GM12873 (cell line): ENCODE measurements at regions not wholly inside any gene's neighbourhood (a gene's known extent, or its start where the extent isn't known, plus 50 kb on each side); places are given as distances from the start of the nearest gene placed in this dataset.

ENCODE experiments used
- TF ChIP-seq, protein P1 (sequence below): IDR thresholded peaks from 2 replicates; pipeline ENCODE4 v1.5.1; 2012; ENCODE audit warnings: low read depth, mild to moderate bottlenecking, moderate library complexity, low read length, control low read depth; ENCODE audit not compliant: insufficient read depth; ENCODE audit errors: missing control alignments

GRCh38 chr1:164926107-164926506, 367.1 kb downstream of the PBX1 start:
- TF ChIP-seq, protein P1, sequence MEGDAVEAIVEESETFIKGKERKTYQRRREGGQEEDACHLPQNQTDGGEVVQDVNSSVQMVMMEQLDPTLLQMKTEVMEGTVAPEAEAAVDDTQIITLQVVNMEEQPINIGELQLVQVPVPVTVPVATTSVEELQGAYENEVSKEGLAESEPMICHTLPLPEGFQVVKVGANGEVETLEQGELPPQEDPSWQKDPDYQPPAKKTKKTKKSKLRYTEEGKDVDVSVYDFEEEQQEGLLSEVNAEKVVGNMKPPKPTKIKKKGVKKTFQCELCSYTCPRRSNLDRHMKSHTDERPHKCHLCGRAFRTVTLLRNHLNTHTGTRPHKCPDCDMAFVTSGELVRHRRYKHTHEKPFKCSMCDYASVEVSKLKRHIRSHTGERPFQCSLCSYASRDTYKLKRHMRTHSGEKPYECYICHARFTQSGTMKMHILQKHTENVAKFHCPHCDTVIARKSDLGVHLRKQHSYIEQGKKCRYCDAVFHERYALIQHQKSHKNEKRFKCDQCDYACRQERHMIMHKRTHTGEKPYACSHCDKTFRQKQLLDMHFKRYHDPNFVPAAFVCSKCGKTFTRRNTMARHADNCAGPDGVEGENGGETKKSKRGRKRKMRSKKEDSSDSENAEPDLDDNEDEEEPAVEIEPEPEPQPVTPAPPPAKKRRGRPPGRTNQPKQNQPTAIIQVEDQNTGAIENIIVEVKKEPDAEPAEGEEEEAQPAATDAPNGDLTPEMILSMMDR: no peak

DNA sequence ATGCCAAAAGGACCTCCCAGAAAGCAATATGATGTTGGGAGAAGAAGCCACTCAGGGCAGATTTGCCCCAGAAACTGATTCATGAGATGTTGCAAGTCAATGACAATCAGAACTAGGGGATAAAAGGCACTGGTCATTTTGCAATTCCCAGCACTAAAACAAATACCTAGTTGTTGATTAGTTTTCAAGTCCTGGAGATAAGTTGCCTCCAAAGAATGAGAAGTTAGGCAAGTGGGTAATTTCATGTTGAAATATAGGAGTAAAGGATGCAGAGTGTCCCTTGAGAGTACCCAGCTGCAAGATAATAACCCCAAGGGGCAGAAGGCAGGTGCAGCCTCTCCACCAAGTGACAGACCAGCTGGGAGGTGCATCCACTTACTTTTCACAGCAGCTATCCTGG, 363.6 kb downstream of the PBX1 start:
- TF ChIP-seq, protein P1: no peak

DNA sequence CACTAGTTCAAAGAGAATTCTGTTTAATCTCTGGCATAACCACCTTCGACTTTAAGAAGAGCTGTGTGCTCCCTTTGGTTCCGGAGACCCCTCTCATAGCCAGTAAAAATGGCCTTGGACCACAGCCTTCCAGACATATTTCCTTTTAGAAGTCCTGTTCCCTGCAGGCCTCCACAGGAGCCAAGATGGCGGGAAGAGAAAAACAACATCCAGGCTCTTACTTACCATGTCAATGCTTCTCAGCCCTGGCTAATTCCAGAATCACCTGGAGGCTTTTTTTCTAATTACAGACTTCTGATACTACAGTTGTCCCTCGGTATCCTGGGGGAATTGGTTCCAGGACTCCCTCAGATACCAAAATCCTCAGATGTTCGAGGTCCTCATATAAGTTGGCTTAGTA, 362.5 kb downstream of the PBX1 start:
- TF ChIP-seq, protein P1: no peak

GRCh38 chr1:164918140-164918539, 359.2 kb downstream of the PBX1 start:
- TF ChIP-seq, protein P1: no peak

DNA sequence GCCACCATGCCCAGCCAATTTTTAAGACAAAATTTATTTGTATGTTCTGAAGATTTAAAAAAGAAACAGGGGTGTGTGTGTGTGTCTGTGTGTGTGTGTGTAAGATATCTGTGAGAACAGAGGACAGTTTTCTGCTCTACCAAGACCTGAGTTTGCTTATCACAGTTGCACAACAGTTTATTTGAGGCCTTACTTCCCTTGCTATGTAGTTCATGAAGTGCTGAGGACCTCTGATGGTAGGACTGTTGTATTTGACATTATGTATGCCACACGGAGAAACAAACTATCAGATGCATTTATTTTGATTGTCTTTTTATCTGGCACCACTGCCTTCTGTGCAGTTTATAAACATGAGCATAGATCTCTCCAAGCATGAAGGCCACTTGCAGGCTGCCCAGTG, 355.2 kb downstream of the PBX1 start:
- TF ChIP-seq, protein P1: no peak

DNA sequence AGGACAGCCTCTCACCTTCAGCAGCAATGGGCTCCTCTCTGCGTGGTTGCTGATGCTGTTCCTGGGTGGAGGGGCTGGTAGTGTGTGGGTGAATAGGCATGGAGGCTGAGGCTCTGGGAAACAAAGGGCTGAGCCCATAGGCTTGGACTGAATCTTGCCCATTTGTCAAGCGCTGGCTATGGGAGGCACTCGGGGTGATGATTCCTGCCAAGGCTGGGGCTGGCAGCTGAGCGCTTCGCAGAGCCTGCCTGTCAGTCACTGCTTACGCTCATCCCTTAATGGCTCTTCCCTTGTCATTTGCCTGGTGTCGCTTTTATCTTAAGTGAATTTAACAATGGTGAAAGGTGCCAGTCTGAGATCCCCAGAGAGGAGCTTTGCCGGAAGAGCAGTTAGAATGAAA, 353.3 kb downstream of the PBX1 start:
- TF ChIP-seq, protein P1: no peak

DNA sequence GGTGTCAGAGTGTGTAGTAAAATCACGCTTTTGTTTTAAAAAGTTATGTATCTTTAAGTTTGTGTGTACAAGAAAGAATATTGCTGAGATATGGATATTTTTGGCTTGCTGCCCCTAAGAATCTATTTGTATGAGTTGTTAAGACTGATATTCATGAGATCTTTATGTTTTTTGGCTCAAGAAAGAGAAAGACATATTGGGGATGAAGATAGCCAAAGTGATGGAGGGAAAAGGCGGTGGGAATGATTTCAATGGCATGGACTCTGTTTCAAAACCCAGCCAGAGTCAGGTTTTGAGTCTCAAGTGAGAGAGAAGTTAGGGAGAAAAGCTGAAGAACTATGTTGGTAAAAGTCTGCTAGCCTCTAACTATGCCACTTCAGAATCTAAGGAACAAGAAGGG, 351.7 kb downstream of the PBX1 start:
- TF ChIP-seq, protein P1: no peak
